HEK293T (cell line): ENCODE measurements at regions not wholly inside any gene's neighbourhood (a gene's known extent, or its start where the extent isn't known, plus 50 kb on each side); places are given as distances from the start of the nearest gene placed in this dataset.

Experiments used
- FOXA1 ChIP-seq: fragments of 450-650 bp; IDR thresholded peaks from 2 replicates; pipeline ENCODE4 v1.6.1; 2016; ENCODE audit warnings: mild to moderate bottlenecking
- NFRKB ChIP-seq: fragments of 450-650 bp; IDR thresholded peaks from 2 replicates; pipeline ENCODE4 v1.6.1; 2016; ENCODE audit warnings: mild to moderate bottlenecking, moderate library complexity
- SUZ12 ChIP-seq: fragments of 450-650 bp; IDR thresholded peaks from 2 replicates; pipeline ENCODE4 v1.6.1; 2016; ENCODE audit warnings: mild to moderate bottlenecking

DNA sequence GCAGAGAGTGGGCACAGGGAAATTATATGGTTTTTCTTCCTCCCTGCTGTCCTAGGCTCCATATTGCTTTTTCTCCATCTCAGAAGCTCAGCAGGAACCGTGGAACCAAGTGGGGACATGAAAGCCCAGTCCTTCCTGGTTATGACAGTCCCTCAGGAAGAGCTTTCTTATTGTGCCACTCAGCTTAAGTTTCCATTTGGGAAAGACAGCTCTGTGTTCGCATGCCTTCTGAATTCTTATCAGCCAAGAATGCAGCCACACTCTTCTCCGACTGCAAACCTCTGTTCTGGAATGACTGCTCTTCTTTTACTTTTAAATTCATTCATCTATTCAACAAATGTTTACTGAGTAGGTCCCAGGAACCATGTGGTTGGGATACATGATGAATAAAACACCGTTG, 58.0 kb upstream of the PPARGC1A start:
- TF ChIP-seq FOXA1 (no peak), NFRKB (no peak), SUZ12 (no peak)
